CD4-positive, alpha-beta T cell treated with Interleukin-21 for 1 hour (primary cell): ENCODE measurements at regions not wholly inside any gene's neighbourhood (a gene's known extent, or its start where the extent isn't known, plus 50 kb on each side); places are given as distances from the start of the nearest gene placed in this dataset.
A peak's percentile ranks its signal among the peaks of the same experiment; 100 is the strongest.

Source experiments
- DNase-seq: peaks from one replicate; pipeline ENCODE4 v3.0.0-alpha.2; 2020

DNA sequence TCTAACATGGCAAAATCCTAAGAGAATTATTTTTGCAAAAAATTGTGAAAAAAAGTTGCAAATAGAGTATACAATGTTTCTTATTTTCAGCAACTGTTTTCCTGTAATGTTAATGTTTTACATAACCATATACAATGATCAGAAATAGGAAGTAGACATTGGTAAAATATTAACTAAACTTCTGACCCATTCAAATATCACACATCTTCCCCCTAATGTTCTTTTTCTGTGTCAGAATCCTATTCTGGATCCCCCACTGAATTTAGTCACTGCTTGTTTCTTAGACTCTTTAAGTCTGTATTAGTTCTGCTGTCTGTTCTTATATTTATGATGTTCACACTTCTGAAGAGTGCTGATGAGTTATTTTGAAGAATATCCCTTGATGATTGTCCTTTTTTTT, 62.0 kb downstream of the HFE start:
- DNase-seq, result no peak

DNA sequence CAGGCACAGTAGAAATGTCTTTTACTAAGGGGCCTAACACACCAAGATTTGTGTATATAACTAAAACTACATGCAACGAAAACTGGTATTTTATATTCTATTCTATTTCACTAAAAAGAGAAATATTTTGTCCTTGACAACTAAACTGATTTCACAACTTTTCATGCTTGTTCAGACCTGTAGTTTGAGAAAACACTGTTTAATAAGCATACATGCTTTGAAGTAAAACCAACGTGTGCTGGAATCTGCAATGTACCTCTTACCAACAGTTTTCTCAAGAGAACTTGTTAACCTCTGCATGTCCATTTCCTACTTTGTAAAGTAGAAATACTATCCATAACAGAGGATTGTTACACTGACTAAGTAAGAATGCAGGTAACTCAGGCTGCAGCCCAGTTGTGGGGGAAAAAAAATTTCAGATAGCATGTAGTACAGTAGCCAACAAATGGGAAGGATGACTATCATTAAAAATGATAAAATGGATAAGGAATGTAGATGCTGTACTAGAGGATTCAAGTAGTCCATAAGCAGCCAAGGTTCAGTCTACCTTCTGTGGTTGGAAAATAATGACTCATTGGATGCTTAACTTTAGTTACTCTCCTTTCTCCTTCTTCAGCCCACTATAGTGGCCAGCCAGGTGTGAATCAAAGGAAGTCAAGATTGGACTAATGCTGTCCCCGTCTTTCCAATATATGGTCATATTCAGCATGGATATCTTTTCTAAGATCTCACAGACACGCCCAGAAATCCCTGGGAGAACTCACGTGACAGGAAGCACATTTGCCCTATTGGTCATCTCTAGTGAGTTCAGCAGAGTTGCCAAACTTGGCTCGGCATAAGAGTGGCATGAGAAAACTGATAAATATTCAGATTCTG, 65.2 kb downstream of the HFE start:
- DNase-seq, result no peak

DNA sequence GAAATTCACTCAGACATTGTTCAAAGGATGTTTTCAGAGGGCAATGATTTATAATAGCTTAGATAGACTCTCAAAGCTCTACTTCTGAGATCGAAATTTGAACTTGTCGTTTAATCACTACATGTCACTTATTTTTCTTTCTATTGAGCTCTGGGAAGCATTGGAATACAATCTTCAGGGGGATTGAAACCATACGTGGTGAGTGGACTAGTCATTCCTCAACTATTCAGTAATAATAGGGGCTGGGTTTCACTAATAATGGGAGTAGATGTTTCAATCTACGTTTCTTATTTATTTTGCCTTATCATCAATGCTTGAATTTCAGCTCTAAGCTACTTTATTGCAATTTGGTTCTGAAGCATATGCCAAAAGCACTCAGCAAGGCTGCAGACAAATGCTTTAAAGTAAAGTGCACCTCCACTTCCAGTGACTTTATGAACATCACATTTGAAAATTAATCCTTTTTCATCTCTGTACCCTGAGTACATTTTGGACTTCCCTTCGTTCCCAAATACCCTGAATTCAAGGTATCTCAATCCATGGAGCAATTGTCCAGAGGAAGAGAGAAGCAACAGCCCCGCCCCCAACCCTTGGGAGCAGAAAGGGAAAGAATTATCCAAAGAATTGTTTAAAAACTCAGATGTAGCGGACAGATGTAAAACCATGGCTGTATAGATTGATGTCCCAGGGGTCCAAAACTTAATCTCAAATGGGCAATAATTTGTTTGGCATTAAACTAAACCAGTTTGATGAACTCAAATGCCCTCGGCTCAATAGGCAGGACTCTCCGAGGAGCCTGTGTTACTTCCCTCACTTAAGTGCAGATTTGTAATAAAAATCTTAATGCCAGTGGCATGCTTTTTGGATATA, 68.1 kb downstream of the HFE start:
- DNase-seq, result no peak

DNA sequence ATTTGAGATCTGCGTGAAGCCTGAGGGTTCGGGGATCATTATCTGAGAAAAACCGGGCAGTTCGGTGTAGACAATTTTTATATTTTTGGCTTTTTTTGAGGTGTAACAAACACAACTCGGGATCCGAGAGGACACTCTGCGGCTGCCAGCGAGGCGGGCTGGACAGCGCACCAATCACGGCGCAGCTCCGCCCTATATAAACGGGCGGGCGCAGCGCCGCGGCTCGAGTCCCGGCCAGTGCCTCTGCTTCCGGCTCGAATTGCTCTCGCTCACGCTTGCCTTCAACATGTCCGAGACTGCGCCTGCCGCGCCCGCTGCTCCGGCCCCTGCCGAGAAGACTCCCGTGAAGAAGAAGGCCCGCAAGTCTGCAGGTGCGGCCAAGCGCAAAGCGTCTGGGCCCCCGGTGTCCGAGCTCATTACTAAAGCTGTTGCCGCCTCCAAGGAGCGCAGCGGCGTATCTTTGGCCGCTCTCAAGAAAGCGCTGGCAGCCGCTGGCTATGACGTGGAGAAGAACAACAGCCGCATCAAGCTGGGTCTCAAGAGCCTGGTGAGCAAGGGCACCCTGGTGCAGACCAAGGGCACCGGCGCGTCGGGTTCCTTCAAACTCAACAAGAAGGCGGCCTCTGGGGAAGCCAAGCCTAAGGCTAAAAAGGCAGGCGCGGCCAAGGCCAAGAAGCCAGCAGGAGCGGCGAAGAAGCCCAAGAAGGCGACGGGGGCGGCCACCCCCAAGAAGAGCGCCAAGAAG, 69.0 kb downstream of the HFE start:
- DNase-seq, result peak; percentile 92

DNA sequence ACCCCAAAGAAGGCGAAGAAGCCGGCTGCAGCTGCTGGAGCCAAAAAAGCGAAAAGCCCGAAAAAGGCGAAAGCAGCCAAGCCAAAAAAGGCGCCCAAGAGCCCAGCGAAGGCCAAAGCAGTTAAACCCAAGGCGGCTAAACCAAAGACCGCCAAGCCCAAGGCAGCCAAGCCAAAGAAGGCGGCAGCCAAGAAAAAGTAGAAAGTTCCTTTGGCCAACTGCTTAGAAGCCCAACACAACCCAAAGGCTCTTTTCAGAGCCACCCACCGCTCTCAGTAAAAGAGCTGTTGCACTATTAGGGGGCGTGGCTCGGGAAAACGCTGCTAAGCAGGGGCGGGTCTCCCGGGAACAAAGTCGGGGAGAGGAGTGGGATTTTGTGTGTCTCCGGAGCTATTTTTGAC, 69.6 kb downstream of the HFE start:
- DNase-seq, result peak; percentile 74

DNA sequence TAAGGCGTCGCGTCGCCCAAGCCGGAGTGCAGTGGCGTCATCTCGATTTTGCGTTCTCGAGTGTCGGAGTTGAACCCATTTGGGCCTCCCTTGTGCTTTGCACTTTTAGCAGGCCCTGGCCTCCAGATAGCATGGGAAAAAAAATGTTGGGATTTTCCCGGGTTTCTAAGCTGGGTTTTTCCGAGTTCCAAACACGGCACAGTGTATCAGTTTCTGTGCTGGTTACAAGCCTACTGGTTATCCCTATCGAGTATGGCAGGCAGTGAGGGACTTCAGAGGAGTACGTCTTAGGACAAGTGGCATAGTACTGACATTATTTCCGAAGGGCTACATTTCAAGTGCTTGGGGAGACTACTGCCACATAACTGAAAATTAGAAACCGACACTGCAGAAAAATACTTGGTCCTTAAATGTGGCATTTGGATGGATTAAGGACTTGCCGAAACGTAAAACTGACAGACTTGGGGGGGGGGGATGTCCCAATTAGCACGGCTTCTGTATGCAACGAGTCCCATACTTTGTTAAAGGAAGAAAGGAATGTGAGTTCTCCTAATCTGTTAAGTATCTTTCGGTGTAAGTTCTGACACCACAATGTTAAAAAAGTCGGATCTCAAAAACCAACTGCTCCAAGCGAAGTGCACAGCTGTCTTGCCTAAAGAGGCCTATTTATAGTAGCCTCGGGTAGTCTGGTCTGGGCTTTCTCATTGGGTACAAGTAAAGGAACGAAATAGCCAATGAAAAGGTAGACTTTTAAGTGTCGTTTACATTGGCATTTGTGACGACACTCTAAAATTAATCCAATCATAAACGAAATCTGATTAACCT, 70.2 kb downstream of the HFE start:
- DNase-seq, result peak; percentile 97

DNA sequence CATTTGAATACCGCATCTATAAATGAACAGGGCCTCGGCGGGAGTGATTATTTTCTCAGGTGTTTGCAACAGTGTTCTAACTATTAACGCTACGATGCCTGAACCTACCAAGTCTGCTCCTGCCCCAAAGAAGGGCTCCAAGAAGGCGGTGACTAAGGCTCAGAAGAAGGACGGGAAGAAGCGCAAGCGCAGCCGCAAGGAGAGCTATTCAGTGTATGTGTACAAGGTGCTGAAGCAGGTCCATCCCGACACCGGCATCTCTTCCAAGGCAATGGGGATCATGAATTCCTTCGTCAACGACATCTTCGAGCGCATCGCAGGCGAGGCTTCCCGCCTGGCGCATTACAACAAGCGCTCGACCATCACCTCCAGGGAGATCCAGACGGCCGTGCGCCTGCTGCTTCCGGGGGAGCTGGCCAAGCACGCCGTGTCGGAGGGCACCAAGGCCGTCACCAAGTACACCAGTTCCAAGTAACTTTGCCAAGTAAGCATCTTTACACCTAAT, 70.9 kb downstream of the HFE start:
- no peak for DNase-seq

DNA sequence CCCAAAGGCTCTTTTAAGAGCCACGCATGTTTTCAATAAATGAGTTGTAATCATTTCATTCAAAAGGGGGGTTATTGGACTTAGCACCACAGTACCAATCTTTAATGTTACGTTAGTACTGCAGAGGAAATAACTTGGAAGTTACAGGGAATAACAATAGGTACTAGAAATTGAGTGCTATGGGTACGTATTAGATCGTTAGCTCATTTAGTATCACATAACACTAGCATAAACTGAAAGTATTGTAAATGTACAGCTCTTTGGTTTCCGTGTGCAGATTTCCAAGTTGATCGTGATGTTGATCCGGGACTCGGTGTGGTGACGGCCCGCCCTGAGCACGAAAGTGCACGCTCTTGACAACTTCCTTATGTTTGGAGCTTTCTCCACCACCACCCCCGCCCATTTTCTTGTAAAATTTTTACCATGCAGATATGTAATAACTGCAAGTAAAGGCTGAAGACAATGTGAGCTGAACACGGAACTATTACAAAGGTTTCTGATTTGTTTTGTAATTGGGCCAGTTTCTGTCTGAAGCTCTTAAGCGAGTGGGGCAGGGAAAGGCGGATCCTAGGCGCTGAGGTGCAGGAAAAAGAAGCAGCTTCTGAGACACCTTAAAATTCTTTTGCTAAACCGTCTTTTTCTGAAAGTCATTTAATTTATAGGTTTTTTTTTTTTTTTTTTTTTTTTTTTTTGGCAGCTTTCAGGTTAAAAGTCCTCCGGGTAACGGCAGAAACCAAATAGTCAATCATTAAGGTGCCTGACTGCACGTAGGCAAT, 71.5 kb downstream of the HFE start:
- DNase-seq, result peak; percentile 77

DNA sequence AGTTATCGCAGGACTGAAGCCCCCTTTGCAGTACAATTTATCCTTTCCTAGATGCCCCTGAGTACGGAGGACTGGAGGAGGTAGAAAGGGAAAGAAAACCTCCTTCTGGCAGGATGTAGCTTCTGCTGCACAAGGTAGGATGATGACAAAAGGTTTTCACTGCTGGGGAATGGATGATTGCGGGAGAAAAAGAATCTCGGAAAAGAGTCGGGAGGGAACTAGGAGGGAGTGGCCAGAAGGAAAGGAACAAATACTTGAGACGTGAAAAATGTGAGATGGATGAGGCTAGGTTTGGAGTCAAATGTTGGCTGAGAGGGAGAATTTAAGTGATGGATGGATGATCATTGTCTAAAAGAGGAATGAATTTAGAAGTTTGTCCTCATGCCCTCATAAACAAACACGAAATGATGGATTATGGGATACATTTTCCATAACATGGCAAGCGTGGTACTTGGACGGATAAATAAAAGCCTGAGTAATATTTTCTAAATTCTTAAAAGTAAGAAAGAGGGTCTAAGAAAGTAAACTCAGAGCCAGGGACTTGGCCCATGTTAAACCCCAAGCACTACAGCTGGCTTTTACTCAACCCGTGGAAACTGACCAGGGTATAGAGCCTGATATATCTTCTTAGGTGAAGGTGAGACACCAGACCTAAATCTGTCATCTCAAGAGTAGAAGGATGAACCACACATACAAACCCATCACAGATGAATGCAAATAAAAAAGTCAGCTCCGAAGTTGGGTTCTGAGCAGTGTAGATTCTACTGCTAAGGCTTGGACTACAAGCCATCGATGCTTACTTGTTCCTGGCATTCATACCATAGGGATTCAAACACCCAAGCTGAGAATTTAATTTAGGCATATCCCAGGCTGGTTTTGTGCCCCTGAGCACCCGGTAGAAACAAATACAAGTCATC, 72.4 kb downstream of the HFE start:
- DNase-seq, result no peak

DNA sequence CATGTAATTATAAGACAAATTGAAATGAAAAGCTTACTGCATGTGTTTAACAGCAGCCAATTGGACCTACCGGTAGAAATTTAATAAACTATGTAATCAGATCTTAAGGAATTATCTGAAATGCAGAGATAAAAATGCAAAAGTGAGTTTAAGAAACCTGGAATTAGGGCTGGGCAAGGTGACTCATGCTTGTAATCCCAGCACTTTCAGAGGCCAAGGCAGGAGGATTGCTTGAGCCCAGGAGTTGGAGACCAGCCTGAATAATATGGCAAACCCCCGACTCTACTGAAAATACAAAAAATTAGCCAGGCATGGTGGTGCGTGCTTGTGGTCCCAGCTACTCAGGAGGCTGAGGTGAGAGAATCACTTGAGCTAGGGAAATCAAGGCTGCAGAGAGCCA, 74.1 kb downstream of the HFE start:
- DNase-seq, result no peak

DNA sequence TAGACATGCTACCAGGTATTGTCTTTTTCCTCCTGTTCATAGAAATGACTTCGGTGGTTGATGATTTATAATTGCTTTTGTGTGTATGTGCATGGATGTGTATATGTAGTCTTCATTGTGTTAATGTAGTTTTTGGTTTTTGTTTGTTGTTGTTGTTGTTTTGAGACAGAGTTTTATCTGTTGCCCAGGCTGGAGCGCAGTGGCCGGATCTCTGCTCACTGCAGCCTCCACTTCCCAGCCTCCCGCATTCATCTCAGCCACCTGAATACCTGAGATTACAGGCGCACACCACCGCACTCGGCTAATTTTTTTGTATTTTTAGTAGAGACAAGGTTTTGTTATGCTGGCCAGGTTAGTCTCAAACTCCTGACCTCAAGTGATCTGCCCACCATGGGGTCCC, 75.2 kb downstream of the HFE start:
- DNase-seq, result no peak

DNA sequence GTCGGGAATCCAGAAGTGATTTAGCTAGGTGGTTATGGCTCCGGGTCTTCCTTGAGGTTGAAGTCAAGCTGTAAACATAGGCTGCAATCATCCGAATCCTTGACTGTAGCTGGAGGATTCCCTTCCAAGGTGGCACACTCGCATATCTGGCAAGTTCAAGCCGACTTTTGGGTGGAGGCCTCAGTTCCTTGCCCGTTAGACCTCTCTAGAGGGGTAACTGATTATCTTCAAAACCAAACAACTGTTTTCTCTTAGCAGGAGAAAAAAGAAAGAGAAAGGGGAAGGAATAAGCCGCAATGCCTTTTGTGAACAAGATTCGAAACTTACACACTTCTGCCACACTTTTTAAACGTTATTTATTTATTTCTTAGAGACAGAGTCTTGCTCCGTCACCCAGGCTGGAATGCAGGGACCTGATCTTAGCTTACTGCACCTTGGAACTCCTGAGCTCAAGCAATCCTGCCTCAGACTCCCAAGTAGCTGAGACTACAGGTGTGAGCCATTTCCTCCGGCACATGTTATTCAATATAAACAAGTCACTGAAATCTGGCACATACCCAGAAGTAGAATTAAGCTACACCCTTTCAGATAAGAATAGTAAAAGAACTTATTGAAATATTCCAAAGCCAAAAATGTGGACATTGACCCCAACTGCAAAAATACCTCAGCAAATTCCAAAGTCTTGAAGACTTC, 76.3 kb downstream of the HFE start:
- DNase-seq, result no peak

DNA sequence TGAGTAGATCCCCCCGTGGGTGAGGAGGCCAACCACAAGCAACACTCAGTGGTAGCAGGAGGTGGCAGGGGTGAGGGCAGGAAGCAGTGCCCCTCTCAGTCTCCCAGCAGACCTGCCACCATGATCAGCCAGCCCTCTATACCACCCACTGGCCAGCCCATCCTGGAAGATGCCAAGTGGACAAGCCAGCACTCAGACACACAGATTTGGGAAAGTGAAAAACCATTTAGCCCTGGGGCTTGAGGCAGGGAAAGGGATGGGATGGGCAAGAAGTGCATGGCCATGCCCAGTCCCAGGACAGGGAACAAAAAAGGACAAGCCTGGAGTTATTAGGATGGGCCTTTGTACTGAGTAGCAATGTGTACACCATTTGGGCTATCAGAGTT, 76.9 kb downstream of the HFE start:
- no peak for DNase-seq

DNA sequence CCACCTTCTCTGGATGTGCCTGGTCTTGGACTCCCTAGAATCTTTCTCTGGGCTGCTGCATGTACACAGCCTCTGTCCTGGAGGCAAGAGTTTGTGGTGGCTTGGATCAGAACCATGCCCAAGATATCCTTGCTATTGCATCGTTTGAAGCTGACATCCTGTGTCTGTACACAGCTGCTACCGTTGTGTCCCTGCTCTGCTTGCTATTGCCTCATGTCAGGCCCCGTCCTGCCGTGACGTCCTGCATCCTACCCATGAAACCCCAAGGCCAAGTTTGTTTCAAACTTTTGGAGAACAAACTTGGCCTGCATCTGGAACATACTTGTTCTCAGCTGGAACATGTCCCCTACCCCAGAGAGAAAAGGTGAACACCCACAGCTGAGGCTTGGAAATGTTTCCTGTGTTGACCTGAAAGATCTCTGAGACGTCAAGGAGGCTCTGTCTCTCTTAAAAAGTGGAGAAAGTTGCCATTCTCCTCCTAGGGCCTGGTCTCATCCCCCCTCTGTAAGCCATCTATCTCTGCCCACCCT, 78.1 kb downstream of the HFE start:
- DNase-seq, result no peak

DNA sequence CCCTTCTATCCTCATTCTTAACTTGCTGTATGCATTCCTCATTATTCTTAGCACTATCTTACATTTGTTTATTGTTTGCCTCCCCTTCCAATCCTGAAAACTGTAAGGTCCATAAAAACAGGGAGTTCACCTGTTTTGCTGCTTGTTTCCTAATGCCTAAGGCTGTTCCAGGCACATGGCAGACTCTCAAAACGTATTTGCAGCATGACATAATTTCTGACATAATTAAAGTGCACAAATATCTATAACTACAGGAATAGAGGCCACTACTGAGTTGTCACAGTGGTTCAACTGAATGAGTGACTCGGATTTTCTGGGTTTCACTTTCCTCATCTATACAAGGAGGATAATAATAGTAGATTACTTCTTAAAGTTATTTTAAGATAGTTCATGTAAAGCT, 83.0 kb downstream of the HFE start:
- peak; percentile 36 for DNase-seq

DNA sequence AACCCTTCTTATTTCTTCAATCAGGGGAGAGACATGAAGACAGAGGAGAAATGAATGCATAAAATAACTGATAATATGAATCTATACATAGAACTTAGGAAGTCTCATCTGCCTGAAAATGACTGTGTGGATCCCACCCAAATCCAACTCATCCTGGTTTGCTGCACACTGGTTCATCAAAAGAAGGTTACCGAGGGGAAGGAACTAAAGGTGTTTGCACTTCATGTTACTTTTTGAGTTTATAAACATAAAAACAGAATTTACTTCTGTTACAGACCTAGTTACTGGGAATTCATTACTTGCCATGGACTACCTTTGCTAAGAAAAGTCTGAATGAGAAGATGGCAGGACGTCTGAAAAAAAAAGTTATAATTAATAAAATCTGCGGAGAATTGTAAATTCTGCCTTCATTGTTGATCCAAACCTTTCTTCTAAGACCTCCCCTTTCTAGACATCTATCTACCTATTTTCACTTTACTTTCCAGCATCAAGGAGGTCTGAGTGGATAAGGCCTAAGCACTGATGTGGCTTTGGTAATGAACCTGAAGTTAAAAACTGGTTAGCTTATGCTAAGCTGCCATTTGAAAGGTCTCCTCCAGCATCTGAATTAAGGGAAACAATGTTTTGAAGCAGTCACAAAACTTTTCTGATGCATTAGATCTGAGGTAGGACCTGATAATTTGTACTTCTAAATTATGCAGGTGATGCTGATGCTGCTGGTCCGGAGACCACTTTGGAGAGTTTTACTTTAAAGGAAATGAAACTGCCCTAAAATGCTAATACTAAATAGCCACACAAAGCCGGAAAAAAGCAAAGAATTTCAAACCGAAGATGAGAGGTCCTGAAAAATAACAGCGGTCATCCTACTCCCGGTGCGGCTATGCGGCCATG, 84.0 kb downstream of the HFE start:
- peak; percentile 34 for DNase-seq

DNA sequence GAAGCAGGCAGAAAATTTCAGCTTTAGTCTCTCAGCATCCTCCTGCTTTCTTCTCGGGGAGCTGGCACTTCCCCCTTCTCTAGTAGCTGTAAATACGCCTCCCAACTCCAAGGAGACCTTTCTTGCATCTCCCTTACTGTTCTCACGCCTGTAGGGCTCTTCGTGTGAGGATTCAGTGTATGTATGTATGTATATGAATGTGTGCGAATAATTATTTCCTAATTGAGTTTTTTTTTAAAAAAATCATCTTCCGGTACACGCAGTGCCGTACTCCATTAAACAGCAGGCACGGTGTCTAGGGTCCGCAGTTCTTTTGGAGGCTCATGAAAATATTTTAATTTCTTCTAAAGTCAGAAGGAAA, 85.4 kb downstream of the HFE start:
- DNase-seq, result peak; percentile 60

DNA sequence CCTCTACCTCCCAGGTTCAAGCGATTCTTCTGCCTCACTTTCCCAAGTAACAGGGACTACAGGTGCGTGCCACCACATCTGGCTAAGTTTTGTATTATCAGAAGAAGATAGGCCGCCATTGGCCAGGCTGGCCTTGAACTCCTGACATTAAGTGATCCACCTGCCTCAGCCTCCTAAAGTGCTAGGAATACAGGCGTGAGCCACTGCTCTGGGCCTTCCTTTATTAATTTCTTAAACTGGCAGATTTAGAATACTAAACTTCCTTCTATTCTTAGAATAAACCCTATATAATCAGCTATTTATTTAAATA, 86.6 kb downstream of the HFE start:
- no peak for DNase-seq

DNA sequence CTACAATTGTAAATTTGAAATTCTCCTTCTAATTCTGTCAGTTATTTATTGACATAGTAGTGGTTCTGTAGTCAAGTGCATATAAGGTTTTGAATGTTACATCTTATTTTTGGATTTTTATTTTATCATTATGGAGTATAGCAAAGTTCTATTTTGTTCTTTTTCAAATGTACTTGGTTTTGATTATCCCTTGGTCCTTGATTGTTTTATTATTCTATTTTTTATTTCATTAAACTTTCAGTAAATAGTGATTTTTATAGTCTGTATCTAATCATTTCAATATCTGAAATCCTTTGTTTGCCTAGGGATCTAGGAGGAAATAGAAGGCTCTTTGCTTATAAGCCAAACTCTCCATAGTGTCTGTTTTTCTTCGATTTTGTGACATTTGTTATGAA, 87.8 kb downstream of the HFE start:
- DNase-seq, result no peak
